ENCODE measurements at regions not wholly inside any gene's neighbourhood (a gene's known extent, or its start where the extent isn't known, plus 50 kb on each side); places are given as distances from the start of the nearest gene placed in this dataset.

- no peak for TF ChIP-seq CTCF (IDR thresholded peaks at IDR 0.05)
- TF ChIP-seq ZFX (IDR thresholded peaks at IDR 0.05; ENCODE audit: borderline replicate concordance): no peak
- H3K27ac ChIP-seq: no peak overlapping the region
Observed at GRCh38 chr4:184293552-184293951, 75.9 kb upstream of the ENPP6 start.

- TF ChIP-seq ZFX (IDR thresholded peaks at IDR 0.05; ENCODE audit: borderline replicate concordance) (no peak), CTCF (IDR thresholded peaks at IDR 0.05) (no peak)
- no peak overlapping the region for H3K27ac ChIP-seq
Observed at GRCh38 chr4:184292877-184293276, 75.2 kb upstream of the ENPP6 start.

GRCh38 chr4:184292465-184292867 lies 74.8 kb upstream of the ENPP6 start:
- no peak for TF ChIP-seq CTCF (IDR thresholded peaks at IDR 0.05)
- TF ChIP-seq ZFX (IDR thresholded peaks at IDR 0.05; ENCODE audit: borderline replicate concordance): no peak
- no peak overlapping the region for H3K27ac ChIP-seq

GRCh38 chr4:184289179-184289535 lies 71.5 kb upstream of the ENPP6 start:
- H3K27ac ChIP-seq: no peak overlapping the region

GRCh38 chr4:184288451-184289178 lies 70.9 kb upstream of the ENPP6 start:
- no peak overlapping the region for H3K27ac ChIP-seq
- TF ChIP-seq CTCF (IDR thresholded peaks at IDR 0.05): no peak
- TF ChIP-seq ZFX (IDR thresholded peaks at IDR 0.05; ENCODE audit: borderline replicate concordance): no peak

More at GRCh38 chr4:184289179-184289535, 71.5 kb upstream of the ENPP6 start:
- no peak for TF ChIP-seq ZFX (IDR thresholded peaks at IDR 0.05; ENCODE audit: borderline replicate concordance)
- TF ChIP-seq CTCF (IDR thresholded peaks at IDR 0.05): no peak

- no peak overlapping the region for H3K27ac ChIP-seq
- TF ChIP-seq CTCF (IDR thresholded peaks at IDR 0.05): no peak
- TF ChIP-seq ZFX (IDR thresholded peaks at IDR 0.05; ENCODE audit: borderline replicate concordance): no peak
Observed at GRCh38 chr4:184287697-184288255, 70.1 kb upstream of the ENPP6 start.

GRCh38 chr4:184286358-184286757 lies 68.7 kb upstream of the ENPP6 start:
- no peak for TF ChIP-seq ZFX (IDR thresholded peaks at IDR 0.05; ENCODE audit: borderline replicate concordance)
- TF ChIP-seq CTCF (IDR thresholded peaks at IDR 0.05): no peak
- no peak overlapping the region for H3K27ac ChIP-seq

Measured in 22Rv1 (cell line).